GM18870 (cell line): ENCODE measurements at regions not wholly inside any gene's neighbourhood (a gene's known extent, or its start where the extent isn't known, plus 50 kb on each side); places are given as distances from the start of the nearest gene placed in this dataset.

Experiments used
- ATAC-seq: cut with Tn5 transposase; IDR thresholded peaks from one replicate; pipeline ENCODE4 v1.9.1; 2021; ENCODE audit warnings: moderate library complexity; ENCODE audit not compliant: unreplicated experiment

DNA sequence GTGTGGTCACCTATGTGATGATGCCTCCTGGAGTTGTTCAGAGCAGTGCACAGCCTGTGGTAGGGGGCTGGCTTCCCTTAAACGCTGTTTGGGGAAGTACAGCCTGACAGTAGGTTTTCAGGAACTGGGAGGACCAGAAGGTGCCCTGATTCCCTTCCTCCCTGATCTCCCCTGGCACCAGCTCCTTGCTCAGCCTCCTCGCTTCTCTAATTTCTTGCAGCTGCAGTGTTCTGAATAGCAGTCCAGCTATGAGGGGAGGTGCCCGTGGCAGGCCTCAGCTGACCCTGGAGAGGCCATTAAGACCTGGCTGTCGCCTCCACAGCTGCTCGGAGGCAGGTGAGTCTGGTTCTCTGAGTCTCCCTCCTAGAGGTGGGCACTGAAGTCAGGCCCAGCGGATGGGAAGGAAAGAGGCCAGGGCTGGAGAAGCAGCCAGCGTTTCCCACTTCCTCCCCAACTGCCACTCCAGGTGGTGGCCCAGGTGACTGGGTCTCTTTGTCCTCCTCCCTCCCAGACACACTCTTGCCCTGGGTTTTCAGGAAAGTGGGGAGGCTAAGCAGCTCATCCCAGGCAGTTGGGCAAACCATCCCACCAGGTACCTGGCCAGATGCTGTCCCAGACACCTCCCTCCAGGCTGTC, 52.0 kb upstream of the RPL11 start:
- no peak for ATAC-seq

DNA sequence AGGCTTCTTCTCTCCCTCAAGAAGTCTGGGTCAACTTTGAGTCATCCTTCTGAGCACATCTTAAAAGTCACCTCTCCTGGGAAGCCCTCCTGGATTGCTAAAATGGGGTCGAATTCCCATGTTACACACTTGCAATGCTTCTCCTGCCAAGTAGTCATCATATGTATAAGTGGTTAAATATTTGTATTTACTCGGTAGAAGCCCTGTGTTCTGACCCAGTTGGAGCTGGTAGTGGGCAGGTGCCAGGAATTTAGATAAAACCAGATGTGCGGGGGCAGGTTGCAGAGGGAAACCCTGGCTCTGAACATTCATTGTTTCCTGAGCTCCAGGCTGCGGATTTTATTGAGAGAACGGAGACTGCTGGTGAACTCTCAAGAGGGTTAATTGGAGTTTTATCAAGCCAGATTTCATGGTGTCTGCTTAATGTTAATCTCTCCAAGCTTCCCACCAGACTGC, 52.8 kb upstream of the RPL11 start:
- ATAC-seq, result no peak

- no peak for ATAC-seq
Observed at GRCh38 chr1:23638188-23638619, 53.4 kb upstream of the RPL11 start.

GRCh38 chr1:23636009-23636408, 55.6 kb upstream of the RPL11 start:
- no peak for ATAC-seq

- peak; percentile 53 for ATAC-seq
Observed at GRCh38 chr1:23634840-23635651, 56.6 kb upstream of the RPL11 start.

- ATAC-seq, result no peak
Observed at GRCh38 chr1:23634518-23634839, 57.1 kb upstream of the RPL11 start.

DNA sequence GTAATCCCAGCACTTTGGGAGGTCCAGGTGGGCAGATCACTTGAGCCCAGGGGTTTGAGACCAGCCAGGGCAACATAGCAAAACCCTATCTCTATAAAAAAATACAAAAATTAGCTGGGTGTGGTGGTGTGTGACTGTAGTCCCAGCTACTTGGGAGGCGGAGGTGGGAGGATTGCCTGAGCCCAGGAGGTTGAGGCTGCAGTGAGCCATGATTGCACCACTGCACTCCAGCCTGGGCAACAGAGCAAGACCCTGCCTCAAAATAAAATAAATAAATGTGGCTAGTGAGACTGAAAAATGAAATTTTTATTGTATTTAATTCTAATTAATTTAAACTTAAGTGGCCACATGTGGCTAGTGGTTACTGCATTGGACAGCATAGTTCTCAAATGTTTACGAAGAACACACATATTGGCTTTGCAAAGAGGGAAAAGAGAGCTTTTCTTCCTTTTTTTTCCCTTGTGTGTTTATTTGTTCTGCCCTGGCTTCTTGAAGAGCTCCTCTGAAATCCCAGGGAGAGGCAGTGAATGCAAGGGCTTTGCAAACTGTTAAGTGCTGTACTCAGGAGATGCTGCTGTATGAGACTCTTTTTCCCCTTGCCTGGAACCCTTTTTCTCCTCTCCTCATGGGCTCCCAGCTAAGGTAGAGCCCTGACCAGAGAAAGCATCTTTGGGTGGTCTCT, 59.0 kb upstream of the RPL11 start:
- ATAC-seq, result no peak

DNA sequence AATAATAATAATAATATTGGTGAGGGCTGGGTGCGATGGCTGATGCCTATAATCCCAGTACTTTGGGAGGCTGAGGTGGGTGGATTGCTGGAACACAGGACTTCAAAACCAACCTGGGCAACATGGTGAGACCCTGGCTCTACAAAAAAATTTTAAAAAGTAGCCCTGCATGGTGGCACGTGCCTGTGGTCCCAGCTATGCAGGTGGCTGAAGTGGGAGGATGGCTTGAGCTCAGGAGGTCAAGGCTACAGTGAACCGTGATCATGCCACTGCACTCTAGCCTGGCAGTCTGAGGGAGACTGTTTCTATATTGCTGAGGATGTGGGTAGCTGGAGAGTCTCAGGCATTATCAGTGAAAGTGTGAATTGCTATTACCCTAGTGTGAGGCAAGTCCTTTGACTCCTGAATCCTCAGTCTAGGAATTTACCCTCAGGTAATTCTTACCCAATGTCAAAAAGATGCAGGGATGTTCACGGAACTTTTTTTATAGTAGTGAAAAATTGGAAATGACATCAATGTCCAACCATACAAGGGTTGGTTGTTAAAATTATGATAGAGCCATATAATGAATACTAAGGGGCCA, 61.8 kb upstream of the RPL11 start:
- ATAC-seq, result no peak

DNA sequence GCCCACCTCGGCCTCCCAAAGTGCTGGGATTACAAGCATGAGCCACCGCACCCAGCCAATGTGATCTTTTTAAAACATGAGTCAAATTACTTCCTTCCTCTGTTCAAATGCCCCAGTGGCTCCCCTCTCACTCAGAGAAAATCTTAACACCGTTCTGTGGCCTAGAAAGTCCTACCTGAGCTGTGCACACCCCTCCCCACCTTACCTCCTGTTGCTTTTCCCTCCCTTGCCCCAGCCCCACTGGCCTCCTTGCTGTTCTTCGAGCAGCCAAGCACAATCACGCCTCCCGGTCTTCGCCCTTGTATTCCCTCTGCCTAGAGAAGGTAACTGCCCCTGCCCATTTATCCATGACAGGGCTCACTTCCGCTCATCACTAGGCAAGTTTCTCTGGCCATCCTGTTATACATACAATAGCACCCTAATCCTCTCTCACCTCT, 62.6 kb upstream of the RPL11 start:
- no peak for ATAC-seq

- ATAC-seq, result no peak
Observed at GRCh38 chr1:23627069-23627735, 64.4 kb upstream of the RPL11 start.

- no peak for ATAC-seq
Observed at GRCh38 chr1:23625929-23626535, 65.6 kb upstream of the RPL11 start.

GRCh38 chr1:23625459-23625858, 66.1 kb upstream of the RPL11 start:
- ATAC-seq, result no peak

DNA sequence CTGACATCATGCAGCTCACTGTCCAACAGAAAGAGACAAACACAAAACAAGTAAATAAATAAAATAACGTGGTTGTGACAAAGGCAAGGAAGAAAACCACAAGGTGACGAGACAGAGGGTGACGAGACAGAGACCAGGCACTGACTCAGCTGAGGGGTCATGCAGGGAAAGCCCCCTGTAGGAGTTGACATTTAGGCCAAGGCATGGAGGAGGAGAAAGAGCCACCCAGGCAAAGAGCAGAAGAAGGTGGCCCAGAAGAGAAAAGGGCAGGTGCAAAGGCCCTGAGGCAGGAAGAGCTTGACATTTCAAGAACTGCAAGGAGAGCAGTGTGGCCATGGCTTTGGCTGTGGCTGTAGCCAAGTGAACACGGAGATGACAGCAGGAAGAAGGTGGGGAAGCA, 65.1 kb upstream of the ID3 start:
- ATAC-seq, result no peak

DNA sequence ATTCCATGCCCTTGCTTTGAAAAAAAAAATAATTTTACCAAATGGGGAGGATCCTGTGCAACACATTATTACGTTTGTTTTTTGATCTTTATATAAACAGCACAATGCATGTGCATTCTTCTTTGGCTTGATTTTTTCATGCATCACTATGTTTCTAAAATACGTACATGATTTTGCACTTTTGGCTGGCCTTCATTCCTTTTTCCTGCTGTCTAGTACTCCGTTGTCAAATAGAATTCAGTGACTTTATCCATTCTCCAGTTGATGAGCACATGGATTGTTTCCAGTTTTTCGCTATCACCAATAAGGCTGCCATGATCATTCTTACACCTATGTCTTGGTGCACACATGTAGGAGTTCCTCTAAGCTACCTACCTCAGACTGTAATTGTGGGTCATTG, 63.0 kb upstream of the ID3 start:
- ATAC-seq, result no peak

- no peak for ATAC-seq
Observed at GRCh38 chr1:23620605-23621004, 61.3 kb upstream of the ID3 start.

DNA sequence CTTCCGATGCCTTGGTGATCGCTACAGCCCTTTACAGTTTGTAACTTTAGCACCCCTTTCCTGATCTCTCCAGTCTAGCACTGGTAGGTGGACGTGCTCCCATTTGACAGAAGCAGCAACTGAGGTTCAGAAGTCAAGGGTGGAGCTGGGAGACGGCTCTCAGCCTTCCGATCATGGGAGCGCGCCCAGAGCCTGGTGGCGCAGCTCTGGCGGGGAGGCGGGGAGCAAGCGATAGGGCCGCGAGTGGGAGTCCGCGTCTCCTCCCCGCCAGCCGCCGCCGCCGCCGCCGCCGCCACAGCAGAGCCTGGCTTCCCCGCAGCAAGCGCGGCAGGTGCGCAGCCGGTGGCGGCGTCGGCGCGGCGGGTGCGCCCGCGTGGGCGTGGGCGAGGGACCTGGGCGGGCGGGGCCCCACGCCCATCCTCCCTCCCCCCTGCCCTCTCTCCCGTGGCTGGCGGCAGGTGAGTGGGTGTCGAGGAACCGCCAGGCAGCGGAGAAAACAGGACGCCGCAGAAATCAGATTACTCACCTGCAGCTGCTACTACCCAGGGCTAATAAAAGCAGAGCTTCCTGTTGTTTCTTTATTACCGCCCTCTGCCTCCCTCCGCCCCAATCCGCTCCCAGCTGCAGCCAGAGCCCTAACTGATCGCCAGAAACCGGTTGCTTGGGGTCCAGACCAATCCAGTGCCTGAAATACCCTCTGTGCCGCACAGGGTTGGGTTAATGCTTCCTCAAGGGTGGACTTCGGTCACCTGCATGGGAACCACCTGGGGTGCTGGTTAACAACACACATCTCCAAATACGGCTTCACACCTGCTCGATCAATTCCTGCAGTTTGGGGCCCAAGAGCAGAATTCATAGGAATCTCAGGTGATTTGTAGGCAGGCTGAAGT, 60.2 kb upstream of the ID3 start:
- ATAC-seq, result peak; percentile 47

DNA sequence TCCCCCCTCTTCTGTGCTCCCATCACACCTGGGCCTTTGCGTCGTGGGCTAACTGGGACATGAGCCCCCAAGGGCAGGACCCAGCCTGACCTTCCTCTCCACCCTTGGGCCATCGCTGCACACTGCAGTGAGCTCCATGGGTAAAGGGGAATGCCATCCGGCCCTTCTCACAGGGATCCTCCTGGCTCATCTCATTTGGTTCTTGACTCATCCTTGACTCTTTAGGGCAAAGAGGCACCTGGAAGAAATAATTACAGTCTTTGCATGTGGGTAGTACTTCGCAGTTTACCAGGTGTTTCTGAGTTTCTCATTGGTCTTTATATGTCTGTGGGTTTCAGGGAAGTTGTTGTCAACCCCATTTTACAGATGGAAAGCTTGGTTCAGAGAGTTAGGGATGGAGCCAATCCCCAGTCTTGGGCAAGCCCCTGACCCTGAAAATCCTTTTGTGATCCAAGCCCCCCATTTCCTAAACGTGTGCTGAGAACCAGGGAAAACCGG, 59.3 kb upstream of the ID3 start:
- no peak for ATAC-seq

GRCh38 chr1:23617084-23617521, 57.8 kb upstream of the ID3 start:
- ATAC-seq, result no peak

GRCh38 chr1:23616292-23616824, 57.1 kb upstream of the ID3 start:
- no peak for ATAC-seq
